ENCODE measurements at regions not wholly inside any gene's neighbourhood (a gene's known extent, or its start where the extent isn't known, plus 50 kb on each side); places are given as distances from the start of the nearest gene placed in this dataset.
"Not testable (repeated sequence)": the region's sequence is repeated elsewhere in the genome, so short reads cannot be mapped to it uniquely, and the experiment has no call there.

DNA sequence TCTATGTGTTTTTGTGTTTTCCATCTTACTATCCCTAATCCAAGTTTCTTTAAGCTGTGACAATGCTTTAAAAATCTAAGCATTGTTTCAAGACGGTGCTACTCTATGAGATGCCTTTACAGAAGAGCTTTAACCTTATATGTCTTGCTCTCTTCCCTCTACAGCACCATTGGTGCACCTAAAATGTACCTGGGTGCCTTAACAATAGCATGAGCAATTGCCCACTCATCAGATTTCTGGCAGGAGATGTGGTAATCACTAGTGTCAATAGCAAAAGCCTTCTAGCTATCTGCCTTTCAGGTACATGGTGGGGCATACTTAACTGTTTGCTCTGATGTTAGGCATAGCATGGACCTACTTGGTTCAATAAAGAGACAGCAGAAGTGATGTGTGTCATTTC is 222.3 kb upstream of the KIF2A start:
- in situ Hi-C loops (cut with MboI; ENCODE audit: low pct_unique_long_range_greater_than_20kb, low sequenced_read_pairs, unreplicated experiment) = no loop called here
- TF ChIP-seq, protein P1, sequence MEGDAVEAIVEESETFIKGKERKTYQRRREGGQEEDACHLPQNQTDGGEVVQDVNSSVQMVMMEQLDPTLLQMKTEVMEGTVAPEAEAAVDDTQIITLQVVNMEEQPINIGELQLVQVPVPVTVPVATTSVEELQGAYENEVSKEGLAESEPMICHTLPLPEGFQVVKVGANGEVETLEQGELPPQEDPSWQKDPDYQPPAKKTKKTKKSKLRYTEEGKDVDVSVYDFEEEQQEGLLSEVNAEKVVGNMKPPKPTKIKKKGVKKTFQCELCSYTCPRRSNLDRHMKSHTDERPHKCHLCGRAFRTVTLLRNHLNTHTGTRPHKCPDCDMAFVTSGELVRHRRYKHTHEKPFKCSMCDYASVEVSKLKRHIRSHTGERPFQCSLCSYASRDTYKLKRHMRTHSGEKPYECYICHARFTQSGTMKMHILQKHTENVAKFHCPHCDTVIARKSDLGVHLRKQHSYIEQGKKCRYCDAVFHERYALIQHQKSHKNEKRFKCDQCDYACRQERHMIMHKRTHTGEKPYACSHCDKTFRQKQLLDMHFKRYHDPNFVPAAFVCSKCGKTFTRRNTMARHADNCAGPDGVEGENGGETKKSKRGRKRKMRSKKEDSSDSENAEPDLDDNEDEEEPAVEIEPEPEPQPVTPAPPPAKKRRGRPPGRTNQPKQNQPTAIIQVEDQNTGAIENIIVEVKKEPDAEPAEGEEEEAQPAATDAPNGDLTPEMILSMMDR (IDR thresholded peaks at IDR 0.05; ENCODE audit: extremely low read depth, insufficient read depth, missing control alignments) = no peak
- DNase-seq (ENCODE audit: low spot score) = no peak

DNA sequence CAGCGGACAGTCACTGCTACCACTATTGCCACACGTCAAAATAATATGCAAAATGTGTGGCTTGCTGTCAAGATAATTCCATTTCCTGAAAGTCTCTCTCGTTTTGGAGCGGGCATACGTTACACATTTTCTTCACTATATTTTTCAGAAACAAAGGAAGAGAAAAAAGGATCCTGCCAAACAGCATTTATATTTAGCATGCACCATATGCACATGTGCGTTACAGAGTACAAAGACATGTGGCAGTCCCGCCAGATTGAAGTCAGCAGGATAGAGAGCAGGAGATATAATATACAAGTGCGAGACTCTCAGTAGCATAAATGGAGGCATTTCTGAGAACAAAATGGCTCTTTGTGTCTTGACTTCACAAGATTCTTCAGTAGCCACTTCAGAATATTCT is 221.6 kb upstream of the KIF2A start:
- TF ChIP-seq, protein P1 (IDR thresholded peaks at IDR 0.05; ENCODE audit: extremely low read depth, insufficient read depth, missing control alignments) = no peak
- in situ Hi-C loops (cut with MboI; ENCODE audit: low pct_unique_long_range_greater_than_20kb, low sequenced_read_pairs, unreplicated experiment) = no loop called here
- no peak for DNase-seq (ENCODE audit: low spot score)

DNA sequence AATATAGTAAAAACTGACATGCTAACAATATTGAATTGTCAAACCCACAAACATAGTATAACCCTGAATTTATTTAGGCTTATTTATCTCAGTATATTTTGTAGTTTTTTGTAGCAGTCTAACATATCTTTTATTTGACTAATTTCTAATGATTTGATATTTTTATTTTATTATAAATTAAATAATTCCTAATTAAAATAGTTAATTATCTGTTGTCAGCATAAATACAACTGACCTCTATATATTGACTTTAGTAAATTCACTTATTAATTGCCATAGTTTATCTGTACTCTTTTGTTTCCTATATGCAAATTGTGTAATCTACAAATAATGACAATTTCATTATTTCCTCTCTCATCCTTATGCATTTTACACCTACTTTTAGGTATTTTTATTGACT is 215.1 kb upstream of the KIF2A start:
- in situ Hi-C loops (cut with MboI; ENCODE audit: low pct_unique_long_range_greater_than_20kb, low sequenced_read_pairs, unreplicated experiment) = no loop called here
- TF ChIP-seq, protein P1 (IDR thresholded peaks at IDR 0.05; ENCODE audit: extremely low read depth, insufficient read depth, missing control alignments) = no peak

DNA sequence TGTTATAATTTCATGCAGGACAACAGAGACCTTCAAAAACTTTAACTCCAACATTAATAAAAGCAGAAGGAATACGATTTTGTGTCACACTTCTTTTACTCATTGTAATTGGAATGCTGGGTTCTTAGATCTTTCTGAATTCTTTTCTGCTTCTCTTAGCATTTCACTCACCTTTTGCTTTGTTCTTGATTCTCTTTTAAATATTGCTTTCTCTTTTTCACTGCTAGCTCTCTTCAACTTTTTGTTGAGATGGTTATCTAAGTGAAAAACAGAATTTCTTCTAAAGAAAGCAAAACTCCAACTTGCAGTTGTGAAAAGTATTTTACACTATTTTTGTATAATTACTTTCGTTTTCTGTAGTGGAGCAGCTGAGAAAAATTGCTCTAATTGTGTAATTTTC is 212.6 kb upstream of the KIF2A start:
- in situ Hi-C loops (cut with MboI; ENCODE audit: low pct_unique_long_range_greater_than_20kb, low sequenced_read_pairs, unreplicated experiment) = no loop called here
- TF ChIP-seq, protein P1 (IDR thresholded peaks at IDR 0.05; ENCODE audit: extremely low read depth, insufficient read depth, missing control alignments) = no peak
- no peak for DNase-seq (ENCODE audit: low spot score)

More for the DNA sequence above, 215.1 kb upstream of the KIF2A start:
- DNase-seq (ENCODE audit: low spot score) = no peak

DNA sequence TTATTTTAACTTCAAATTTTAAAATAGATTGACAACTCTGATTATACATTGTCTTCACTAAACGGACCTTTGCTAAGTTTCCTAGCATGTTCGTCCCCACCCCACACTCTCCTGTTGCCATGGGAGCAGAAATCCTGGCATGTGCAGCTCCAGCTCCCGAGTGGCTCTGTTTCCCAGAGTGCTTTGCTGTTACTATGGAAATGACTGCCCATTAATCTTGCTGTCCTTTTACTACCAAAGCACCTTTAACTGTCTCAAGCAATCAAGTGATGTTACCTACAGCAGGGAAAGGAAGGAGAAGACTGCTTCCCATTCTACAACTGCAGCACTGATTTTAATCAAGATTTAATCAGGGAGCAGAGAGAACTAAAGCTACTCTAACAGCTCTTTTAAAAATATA is 212.0 kb upstream of the KIF2A start:
- TF ChIP-seq, protein P1 (IDR thresholded peaks at IDR 0.05; ENCODE audit: extremely low read depth, insufficient read depth, missing control alignments) = no peak
- in situ Hi-C loops (cut with MboI; ENCODE audit: low pct_unique_long_range_greater_than_20kb, low sequenced_read_pairs, unreplicated experiment) = no loop called here
- DNase-seq (ENCODE audit: low spot score) = no peak

DNA sequence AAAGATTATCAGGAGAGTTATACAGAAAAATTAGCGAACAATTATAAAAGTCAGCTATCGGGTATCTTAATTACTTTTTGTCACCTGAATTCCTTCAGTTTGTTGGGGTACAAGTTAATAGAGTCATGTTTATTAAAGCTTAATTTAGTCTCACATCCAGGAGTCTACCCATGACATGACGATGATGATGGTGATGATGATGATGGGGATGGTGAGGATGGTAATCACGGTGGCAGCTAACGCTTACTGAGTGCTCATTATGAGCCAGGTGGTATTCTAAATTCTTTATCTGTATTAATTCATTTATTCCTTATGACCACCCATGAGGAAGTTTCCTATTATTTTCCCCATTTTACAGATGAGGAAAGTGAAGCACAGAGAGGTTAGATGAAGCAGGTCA is 208.6 kb upstream of the KIF2A start:
- TF ChIP-seq, protein P1 (IDR thresholded peaks at IDR 0.05; ENCODE audit: extremely low read depth, insufficient read depth, missing control alignments) = no peak
- in situ Hi-C loops (cut with MboI; ENCODE audit: low pct_unique_long_range_greater_than_20kb, low sequenced_read_pairs, unreplicated experiment) = no loop called here
- DNase-seq (ENCODE audit: low spot score) = no peak

DNA sequence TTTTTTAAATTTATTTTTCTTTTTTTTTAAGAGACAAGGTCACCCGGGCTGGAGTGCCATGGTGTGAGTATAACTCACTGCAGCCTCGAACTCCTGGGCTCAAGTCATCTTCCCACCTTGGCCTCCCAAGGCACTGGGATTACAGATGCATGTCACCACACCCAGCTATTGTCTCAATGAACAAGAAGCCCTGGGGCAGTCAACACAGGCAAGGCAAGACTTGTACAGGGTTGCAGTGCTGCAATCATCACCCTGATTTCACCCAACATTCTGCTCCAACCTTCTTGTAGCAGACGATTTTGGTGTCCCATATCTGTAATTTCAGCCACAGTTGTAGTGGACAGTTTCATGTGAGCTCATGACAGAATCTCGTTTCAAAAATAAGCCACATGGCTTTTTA is 205.8 kb upstream of the KIF2A start:
- TF ChIP-seq, protein P1 (IDR thresholded peaks at IDR 0.05; ENCODE audit: extremely low read depth, insufficient read depth, missing control alignments) = no peak
- no peak for DNase-seq (ENCODE audit: low spot score)
- in situ Hi-C loops (cut with MboI; ENCODE audit: low pct_unique_long_range_greater_than_20kb, low sequenced_read_pairs, unreplicated experiment) = no loop called here

DNA sequence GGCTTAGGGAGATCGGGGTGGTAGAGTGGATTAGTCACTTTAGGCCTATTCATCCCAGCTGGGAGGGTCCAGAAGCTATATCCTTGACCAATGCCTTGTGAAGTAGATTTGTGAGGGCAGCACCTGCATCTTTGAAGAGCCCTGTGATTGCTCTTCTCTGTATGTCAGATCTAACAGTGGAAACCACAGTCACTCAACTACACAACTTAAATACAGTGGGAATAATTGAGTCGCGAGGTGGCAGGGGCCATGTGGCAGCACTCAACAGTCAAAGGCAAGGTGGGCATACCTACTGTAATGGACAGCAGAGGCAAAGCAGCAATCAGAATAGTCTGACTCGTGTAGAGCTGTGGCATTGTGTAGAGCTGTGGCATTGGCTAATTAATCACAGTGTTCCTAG is 202.1 kb upstream of the KIF2A start:
- DNase-seq (ENCODE audit: low spot score); in situ Hi-C loops (cut with MboI; ENCODE audit: low pct_unique_long_range_greater_than_20kb, low sequenced_read_pairs, unreplicated experiment): not testable (repeated sequence)

Data from GM13977 (cell line).